B cell (primary cell): ENCODE measurements at regions not wholly inside any gene's neighbourhood (a gene's known extent, or its start where the extent isn't known, plus 50 kb on each side); places are given as distances from the start of the nearest gene placed in this dataset.

Experiments used
- ATAC-seq: fragments of 200-7000 bp; cut with Tn5 transposase; one replicate; pipeline ENCODE4 v1.10.0; 2021; ENCODE audit warnings: low read depth, mild to moderate bottlenecking, moderate number of reproducible peaks, moderate library complexity
- CTCF ChIA-PET: fragments of 350-600 bp; sonication (Branson Sonifier 250); formaldehyde crosslinking; loops from one replicate; lab custom pipeline; 2021; ENCODE audit warnings: antibody characterized with exemption, inconsistent platforms; lab: Charles Lee
- POLR2A ChIA-PET: fragments of 350-600 bp; sonication (Branson Sonifier 250); formaldehyde crosslinking; loops from one replicate; lab custom pipeline; 2021; ENCODE audit warnings: antibody characterized with exemption; lab: Charles Lee
- DNase-seq: peaks from one replicate; pipeline ENCODE4 v3.0.0; 2013
- H2AFZ ChIP-seq: 2 replicates; pipeline ENCODE4 v1.6.1; 2012; ENCODE audit warnings: mild to moderate bottlenecking, low read depth, low read length; ENCODE audit not compliant: insufficient read depth, poor library complexity, severe bottlenecking
- H3K27ac ChIP-seq, 2 donors: 1 replicate in 1 of 2; 2 replicates in 1 of 2; pipeline ENCODE4 v1.5.1; 2012 to 2013; ENCODE audit warnings: low read length in 2 of 2, mild to moderate bottlenecking in 2 of 2, moderate library complexity in 1 of 2
- H3K27me3 ChIP-seq, 4 experiments: fragments of 200-600 bp in 1 of 4; sonication (generic) in 1 of 4; replicated peaks in 1 of 4; 1 replicate in 2 of 4; 2 replicates in 2 of 4; pipeline versions ENCODE4 v1.6.1 to v1.7.0; 2013 to 2016; ENCODE audit warnings: low read length in 3 of 4, mild to moderate bottlenecking in 2 of 4, mixed read lengths in 1 of 4, moderate library complexity in 1 of 4; ENCODE audit not compliant: insufficient read depth in 4 of 4, control insufficient read depth in 3 of 4; ENCODE audit errors: control extremely low read depth in 1 of 4
- H3K36me3 ChIP-seq, 2 experiments: replicated peaks in 1 of 2; 1 replicate in 1 of 2; 2 replicates in 1 of 2; pipeline versions ENCODE4 v1.6.1 to v1.7.1; 2013; ENCODE audit warnings: low read length in 1 of 2; ENCODE audit not compliant: insufficient read depth in 2 of 2, control insufficient read depth in 1 of 2; ENCODE audit errors: control extremely low read depth in 1 of 2, extremely low read depth in 1 of 2
- H3K4me1 ChIP-seq, 2 donors: fragments of 200-600 bp in 1 of 2; sonication (generic) in 1 of 2; 1 replicate in 1 of 2; 2 replicates in 1 of 2; pipeline versions ENCODE4 v1.5.1 to v1.6.1; 2013 to 2017; ENCODE audit warnings: low read length in 2 of 2; ENCODE audit not compliant: control insufficient read depth in 2 of 2, insufficient read depth in 2 of 2
- H3K4me2 ChIP-seq: replicated peaks from 2 replicates; pipeline ENCODE3; 2012; ENCODE audit warnings: mild to moderate bottlenecking, low read depth, low read length; ENCODE audit not compliant: poor library complexity, severe bottlenecking
- H3K4me3 ChIP-seq, 5 experiments: fragments of 200-600 bp in 1 of 5; sonication (generic) in 1 of 5; 1 replicate in 3 of 5; 2 replicates in 2 of 5; pipeline versions ENCODE4 v1.5.1 to v1.7.0; 2011 to 2016; ENCODE audit warnings: low read length in 4 of 5, mild to moderate bottlenecking in 4 of 5, low read depth in 2 of 5, control low read depth in 1 of 5, moderate library complexity in 1 of 5; ENCODE audit not compliant: insufficient read depth in 1 of 5; ENCODE audit errors: control extremely low read depth in 1 of 5, extremely low read depth in 1 of 5
- H3K79me2 ChIP-seq: fragments of 200-600 bp; sonication (generic); one replicate; pipeline ENCODE4 v1.6.0; 2016; ENCODE audit warnings: low read length; ENCODE audit not compliant: control insufficient read depth, insufficient read depth
- H3K9ac ChIP-seq: fragments of 200-600 bp; sonication (generic); 2 replicates; pipeline ENCODE4 v1.6.1; 2017; ENCODE audit warnings: mild to moderate bottlenecking, low read length, moderate library complexity
- H3K9me3 ChIP-seq, 3 donors: one replicate each; pipeline versions ENCODE4 v1.6.1 to v1.7.1; 2013; ENCODE audit warnings: low read length in 2 of 3; ENCODE audit not compliant: control insufficient read depth in 2 of 3, insufficient read depth in 1 of 3; ENCODE audit errors: control extremely low read depth in 1 of 3
- H4K20me1 ChIP-seq: 2 replicates; pipeline ENCODE4 v1.6.0; 2012; ENCODE audit warnings: mild to moderate bottlenecking, low read length; ENCODE audit not compliant: insufficient read depth, control insufficient read depth, poor library complexity, severe bottlenecking
- H3K27ac Mint-ChIP-seq: one replicate; pipeline ENCODE4 v1.8.0; 2021; ENCODE audit warnings: mixed read lengths
- H3K27me3 Mint-ChIP-seq: one replicate; pipeline ENCODE4 v1.8.0; 2021; ENCODE audit warnings: mixed read lengths
- H3K4me1 Mint-ChIP-seq: one replicate; pipeline ENCODE4 v1.8.0; 2021; ENCODE audit warnings: mixed read lengths
- H3K4me3 Mint-ChIP-seq: one replicate; pipeline ENCODE4 v1.8.0; 2021; ENCODE audit warnings: mixed read lengths
- H3K9me3 Mint-ChIP-seq: one replicate; pipeline ENCODE4 v1.8.0; 2022; ENCODE audit warnings: mixed read lengths; ENCODE audit not compliant: insufficient read depth
- CTCF ChIP-seq: fragments of 200-600 bp; IDR thresholded peaks from one replicate; pipeline ENCODE4 v1.8.0; 2022; ENCODE audit warnings: antibody characterized with exemption, mild to moderate bottlenecking
- EZH2 ChIP-seq: IDR thresholded peaks from 2 replicates; pipeline ENCODE4 v1.6.1; 2012; ENCODE audit warnings: borderline replicate concordance, low read depth, mild to moderate bottlenecking, moderate library complexity, low read length; ENCODE audit not compliant: insufficient read depth, poor library complexity, severe bottlenecking
- WGBS: methylation state at CpG from one replicate; pipeline ENCODE4 v1.1.5; 2013; ENCODE audit warnings: missing lambda C conversion rate; ENCODE audit not compliant: insufficient coverage; 5-methylcytosine and 5-hydroxymethylcytosine counted together
- intact Hi-C: fragments of 100-400 bp; cut with micrococcal nuclease; formaldehyde crosslinking; loops from one replicate; pipeline ENCODE4 v1.10.0; 2022

GRCh38 chr12:124687174-124687902 lies 119.9 kb upstream of the NCOR2 start:
- H3K27me3 Mint-ChIP-seq = peaks cover 27% of the 10 kb centered on the region
- no peak overlapping the region for H3K27ac ChIP-seq
- POLR2A ChIA-PET = no interaction called here
- WGBS = 38% methylated on average over 4 of the region's 9 CpGs
- peaks cover 0 to 12% (median 0%) of the 10 kb centered on the region in 4 experiments for H3K27me3 ChIP-seq
- H3K27ac Mint-ChIP-seq = no peak overlapping the region
- peaks cover 12 to 14% of the 10 kb centered on the region in 2 donors for H3K4me1 ChIP-seq
- H3K9ac ChIP-seq = no peak overlapping the region
- peaks cover 4% of the 10 kb centered on the region for H3K9me3 Mint-ChIP-seq
- H3K4me3 Mint-ChIP-seq = no peak overlapping the region
- peaks cover 0 to 20% (median 12%) of the 10 kb centered on the region in 3 donors for H3K9me3 ChIP-seq
- CTCF ChIA-PET = no interaction called here
- intact Hi-C loops = no loop called here
- H4K20me1 ChIP-seq = no peaks in the 10 kb centered on the region
- no peaks in the 10 kb centered on the region for H3K36me3 ChIP-seq
- TF ChIP-seq EZH2 = no peak
- no peak for TF ChIP-seq CTCF
- no peak for DNase-seq
- ATAC-seq = no peak
- peaks cover 15% of the 10 kb centered on the region for H3K4me1 Mint-ChIP-seq
- peak overlapping the region; percentile 26 for H2AFZ ChIP-seq
- H3K79me2 ChIP-seq = no peaks in the 10 kb centered on the region
- H3K4me2 ChIP-seq = peak overlapping the region; percentile 49
- H3K4me3 ChIP-seq = no peak overlapping the region
